AG08395 (cell line): ENCODE measurements at regions not wholly inside any gene's neighbourhood (a gene's known extent, or its start where the extent isn't known, plus 50 kb on each side); places are given as distances from the start of the nearest gene placed in this dataset.
"Not testable (repeated sequence)": the region's sequence is repeated elsewhere in the genome, so short reads cannot be mapped to it uniquely, and the experiment has no call there.

Experiments
- DNase-seq: peaks from one replicate; pipeline ENCODE4 v3.0.0; 2012; ENCODE audit warnings: mixed read lengths, low spot score

- no peak for DNase-seq
These were observed 615.4 kb downstream of the C12orf50 start for GRCh38 chr12:87413784-87414183.

DNA sequence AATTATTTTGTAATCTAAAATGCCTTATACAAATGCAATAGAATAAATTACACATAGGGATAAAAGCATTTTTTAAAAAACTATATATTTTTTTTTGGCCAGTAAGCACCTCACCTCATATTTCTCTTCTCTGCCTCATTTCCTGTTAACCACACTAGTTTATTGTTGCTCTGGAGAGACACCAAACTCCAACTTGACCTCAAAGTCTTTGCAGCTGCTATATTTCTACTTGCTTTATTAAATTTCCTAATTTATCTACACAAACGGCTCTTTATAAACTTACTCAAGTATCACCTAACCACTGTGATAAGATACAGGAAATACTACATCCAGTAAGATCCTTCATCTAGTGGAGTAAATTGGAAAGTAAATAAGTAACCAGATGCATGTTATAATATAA is 622.3 kb downstream of the C12orf50 start:
- DNase-seq, result no peak

DNA sequence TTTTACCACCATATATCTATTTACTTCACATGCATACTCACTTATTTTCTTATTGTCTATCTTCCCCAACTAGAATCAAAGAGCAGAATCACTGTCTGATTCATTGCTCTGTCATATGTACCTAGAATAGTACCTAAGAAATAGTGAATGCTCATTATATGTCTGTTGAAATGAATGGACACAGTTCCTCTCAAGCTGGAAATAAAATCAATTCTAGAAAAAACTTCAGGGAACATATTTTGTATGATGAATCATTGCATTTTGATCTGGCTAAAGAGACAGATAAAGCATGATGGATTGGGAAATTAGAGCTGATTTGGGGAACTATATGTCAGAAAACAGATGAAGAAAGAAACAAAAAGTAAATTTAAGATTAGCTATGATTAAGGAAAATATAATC is 623.3 kb downstream of the C12orf50 start:
- DNase-seq, result no peak

DNA sequence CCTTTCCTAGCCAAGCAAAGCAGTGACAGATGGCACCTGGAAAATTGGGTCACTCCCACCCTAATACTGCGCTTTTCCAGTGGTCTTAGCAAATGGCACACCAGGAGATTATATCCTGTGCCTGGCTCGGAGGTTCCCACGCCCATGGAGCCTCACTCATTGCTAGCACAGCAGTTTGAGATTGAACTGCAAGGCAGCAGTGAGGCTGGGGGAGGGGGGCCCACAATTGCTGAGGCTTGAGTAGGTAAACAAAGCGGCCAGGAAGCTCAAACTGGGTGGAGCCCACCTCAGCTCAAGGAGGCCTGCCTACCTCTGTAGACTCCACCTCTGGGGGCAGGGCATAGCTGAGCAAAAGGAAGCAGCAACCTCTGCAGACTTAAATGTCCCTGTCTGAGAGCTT is 635.0 kb downstream of the C12orf50 start:
- DNase-seq, result not testable (repeated sequence)

DNA sequence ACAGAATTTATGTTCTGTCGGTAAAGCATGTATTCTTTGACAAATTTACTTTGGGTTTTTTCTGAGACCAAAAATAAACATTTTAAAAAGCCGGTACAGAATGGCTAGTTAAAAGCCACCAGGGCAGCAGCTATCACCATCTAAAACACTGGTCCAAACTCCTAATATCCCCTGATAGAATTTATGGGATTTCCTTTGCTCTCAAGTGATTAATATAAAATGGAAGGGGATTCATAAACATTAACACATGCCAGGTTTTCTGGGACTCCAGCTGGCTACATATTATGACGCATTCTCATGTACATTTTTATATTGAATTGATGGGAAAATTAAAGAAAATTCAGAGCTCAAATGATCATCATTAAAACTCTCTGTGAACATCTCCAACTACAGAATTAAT is 640.8 kb downstream of the C12orf50 start:
- DNase-seq, result no peak

DNA sequence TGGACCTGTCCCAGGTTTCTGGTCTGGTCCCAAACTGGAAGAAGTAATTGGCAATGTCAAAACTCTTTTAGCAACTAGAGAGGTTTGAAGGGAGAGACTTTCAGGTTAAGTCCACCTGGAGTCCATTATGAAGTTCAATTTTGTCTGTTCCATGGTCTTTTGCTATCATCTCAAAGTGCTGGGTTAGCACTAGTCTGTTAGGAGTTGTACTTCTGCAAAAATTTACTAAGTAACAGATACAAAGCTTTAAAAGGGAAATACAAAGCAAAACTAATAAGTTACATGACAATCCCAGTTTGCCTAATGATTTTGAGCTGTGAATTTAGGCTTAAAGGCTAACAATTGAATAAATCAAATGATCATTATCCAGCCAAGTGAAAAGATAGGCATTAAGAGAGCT is 643.9 kb downstream of the C12orf50 start:
- no peak for DNase-seq

- no peak for DNase-seq
These were observed 645.0 kb downstream of the C12orf50 start for GRCh38 chr12:87384226-87384625.

GRCh38 chr12:87383680-87384079 is 645.5 kb downstream of the C12orf50 start:
- no peak for DNase-seq

GRCh38 chr12:87382959-87383566 is 646.1 kb downstream of the C12orf50 start:
- DNase-seq, result no peak

DNA sequence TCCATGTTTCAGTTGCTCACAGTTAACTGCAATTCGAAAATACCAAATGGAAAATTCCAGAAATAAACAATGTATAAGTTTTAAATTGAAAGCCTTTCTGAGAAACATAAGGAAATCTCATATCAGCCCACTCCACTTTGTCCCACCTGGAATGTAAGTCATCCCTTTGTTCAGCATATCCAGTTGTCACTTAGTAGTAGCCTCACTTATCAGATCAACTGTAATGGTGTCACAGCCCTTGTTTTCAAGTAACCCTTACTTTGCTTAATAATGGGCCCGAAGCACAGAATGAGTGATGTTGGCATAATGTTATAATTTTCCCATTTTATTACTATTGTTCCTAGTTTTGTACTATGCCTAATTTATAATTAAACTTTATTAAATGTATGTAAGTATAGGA is 646.8 kb downstream of the C12orf50 start:
- DNase-seq, result no peak

DNA sequence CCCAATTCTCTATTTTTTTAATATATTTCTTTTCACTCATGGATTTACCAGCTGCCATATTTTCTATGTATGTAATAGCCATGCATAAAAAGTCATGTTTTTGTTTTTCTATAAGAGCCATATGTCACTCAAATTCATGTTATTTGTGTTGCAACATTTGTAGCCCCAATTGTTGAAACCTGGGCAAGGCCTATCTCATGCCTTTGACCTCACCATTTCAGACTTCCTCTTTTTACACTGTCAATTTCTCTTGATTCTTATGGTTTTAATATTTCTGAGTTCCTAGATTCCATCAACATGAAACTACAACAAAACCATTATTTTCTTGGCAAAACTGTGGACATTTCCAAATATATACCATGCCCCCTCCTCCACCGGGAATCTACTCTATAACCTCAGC is 647.5 kb downstream of the C12orf50 start:
- DNase-seq, result no peak

- DNase-seq, result no peak
These were observed 650.7 kb downstream of the C12orf50 start for GRCh38 chr12:87378526-87378925.

DNA sequence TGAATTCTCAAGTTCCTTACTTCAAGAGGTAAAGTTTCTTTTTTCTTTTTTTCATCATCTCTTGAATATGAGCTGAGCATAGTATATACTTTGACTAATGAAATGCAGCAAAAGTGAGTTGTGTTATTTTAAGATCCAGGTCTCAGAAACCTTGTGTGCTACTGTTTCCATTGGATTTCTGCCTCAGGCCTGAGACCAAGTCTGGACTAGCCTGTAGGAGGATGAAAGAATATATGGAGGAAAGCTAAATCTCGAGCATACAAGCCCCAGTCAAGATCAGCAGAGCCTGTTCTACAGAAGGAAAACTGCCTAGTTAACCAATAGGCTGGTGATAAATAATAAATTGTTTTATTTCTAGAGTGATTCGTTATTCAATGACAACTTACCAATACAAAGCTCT is 652.5 kb downstream of the C12orf50 start:
- DNase-seq, result no peak

DNA sequence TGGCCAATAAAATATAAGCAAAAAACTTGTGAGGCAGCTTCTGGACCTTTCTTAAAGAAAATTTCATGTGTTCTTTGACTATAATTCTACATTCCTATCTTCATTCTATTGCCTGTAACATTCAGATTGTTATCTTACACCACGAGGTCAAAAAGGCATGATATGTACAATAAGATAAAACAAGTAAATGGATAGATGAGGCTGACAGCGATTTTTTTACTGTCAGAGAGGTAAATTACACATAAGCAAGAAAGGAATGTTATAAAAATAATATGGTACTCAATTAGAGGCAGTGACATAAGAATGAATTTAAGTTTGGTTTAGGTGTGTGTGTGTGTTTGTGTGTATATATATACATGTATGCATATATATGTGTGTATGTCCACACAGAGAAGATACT is 660.0 kb downstream of the C12orf50 start:
- DNase-seq, result no peak

DNA sequence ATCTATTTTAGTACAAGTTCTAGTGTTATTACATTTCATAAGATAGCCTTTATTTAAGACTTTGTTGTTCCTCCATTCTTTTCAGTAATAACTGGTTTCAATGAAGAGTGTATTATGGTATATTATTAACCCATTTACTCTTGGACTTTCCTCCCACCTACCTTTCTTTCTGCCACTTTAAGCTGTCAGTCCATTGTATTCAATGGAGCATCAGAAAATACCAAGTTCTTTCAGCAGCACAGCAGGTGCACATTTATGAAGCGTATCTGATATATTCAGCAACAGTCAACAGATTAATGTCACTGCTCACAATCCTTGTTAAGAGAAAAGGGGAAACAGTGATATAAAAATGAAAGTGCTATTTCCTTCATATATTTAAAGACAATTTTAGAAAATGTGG is 660.9 kb downstream of the C12orf50 start:
- DNase-seq, result no peak

- DNase-seq, result no peak
These were observed 663.8 kb downstream of the C12orf50 start for GRCh38 chr12:87365423-87365822.

DNA sequence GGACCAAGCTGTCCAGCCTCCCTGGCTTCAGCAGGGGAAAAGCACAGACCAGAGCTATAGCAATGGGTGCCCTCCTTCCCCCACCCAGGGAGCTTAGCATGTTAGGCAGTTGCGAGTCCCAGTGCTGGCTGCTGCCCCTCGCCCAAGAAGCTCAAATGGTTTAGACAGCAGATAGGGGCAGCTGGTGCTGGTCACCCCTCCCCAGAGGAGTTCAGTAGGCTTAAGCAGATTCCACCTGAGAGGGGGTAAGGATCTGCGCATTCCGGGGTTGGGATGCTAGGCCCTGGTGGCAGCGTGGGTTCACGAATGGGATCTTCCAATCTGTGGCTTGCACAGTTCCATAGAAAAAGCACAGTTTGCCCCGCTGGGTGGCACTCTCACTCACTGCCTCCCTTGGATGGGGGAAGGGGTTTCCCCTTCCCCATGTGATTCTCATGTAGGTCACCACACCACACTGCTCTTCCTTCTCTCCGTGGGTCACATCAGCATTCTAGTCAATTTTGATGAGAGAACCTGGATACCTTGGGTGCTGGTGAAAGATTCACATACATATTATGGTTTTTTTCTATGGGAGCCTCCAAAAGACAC is 665.6 kb downstream of the C12orf50 start:
- DNase-seq, result no peak

- DNase-seq, result no peak
These were observed 679.5 kb downstream of the C12orf50 start for GRCh38 chr12:87349681-87350080.

GRCh38 chr12:87348071-87348470 is 681.1 kb downstream of the C12orf50 start:
- DNase-seq, result no peak

DNA sequence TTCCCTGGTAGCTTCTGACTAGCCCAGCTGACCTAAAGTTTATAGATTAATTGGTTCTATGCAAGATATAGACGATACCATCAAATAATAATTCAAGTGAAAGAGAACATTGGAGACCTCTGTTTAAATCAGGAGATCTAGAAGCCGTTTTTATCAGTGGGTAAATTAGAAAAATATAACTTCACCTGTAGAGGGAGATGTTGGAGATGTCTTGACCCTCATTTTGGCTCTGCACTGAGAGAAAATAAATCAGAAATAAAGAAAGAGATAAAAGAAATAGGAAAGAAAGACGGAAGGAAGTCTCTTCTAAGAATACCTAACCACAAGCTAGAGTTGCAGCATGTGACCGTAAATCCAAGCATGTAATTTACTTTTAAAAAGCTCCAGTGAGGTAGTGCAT is 684.5 kb downstream of the C12orf50 start:
- DNase-seq, result no peak

- DNase-seq, result no peak
These were observed 690.5 kb downstream of the C12orf50 start for GRCh38 chr12:87338681-87339080.

DNA sequence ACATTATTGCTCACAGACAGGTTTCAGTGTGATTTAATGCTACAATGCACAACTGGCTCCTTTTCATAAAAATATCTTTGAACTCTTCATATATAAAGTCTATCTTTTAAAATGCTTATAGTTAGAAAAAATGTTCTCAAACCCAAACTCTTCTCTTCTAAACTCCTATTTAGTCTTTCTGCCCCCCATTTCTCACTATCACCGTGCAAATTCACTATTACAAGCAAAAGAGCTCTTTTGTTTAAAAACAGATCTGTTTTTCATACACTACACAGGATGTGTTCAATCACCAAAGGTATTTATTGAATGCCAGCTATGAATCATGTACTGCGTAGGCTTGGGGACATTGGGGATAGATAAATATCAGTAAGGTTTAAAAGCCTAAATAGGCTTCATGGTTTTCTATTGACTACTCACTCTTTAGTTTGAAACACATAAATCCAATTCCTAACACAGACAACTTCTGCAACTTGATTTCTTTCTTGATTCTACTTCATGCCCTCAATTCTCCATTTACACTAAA is 692.3 kb downstream of the C12orf50 start:
- DNase-seq, result no peak

DNA sequence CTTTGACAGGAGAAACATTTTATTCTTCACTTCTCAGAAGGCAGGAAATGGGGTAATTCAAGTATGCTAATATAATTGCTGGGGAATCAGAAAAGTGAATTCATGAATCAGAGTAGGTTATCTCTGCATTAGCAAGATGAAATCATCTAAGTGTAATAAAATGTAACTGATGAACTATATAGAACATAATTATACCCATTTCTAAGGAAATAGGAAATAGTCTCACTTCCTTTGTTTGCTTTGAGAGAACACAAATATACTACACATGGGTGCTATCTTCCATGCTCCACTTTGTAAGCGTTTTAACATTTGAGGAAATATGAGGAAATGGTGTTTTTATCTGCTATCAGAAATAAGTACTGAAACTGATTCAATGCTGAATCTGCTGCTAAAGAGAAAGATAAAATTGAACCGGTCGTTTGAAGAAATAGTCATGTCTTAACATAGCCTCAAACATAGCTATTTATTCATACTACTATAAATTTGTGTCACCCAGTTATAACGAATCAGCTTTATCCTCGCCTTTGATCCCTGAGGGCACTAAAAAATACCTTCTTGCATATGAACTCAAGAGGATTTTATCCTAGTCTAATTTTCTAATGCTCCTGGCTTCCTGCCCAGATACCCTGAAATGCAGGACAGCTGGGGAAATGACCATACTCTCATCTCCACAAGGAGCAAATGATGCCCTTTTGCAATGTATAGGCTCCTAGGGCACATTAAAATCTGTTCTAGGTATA is 696.0 kb downstream of the C12orf50 start:
- no peak for DNase-seq
